Keratinocyte (primary cell): ENCODE measurements at regions not wholly inside any gene's neighbourhood (a gene's known extent, or its start where the extent isn't known, plus 50 kb on each side); places are given as distances from the start of the nearest gene placed in this dataset.
"Not testable (repeated sequence)": the region's sequence is repeated elsewhere in the genome, so short reads cannot be mapped to it uniquely, and the experiment has no call there.

Source experiments
- CTCF ChIP-seq, 3 experiments: IDR thresholded peaks in 1 of 3; conservative IDR thresholded peaks in 1 of 3; optimal IDR thresholded peaks in 1 of 3; 2 replicates in 2 of 3; 3 replicates in 1 of 3; pipeline versions ENCODE3 to v1.5.1; 2011; ENCODE audit warnings: low read length in 3 of 3, mild to moderate bottlenecking in 3 of 3, moderate library complexity in 2 of 3, control low read depth in 1 of 3, inconsistent platforms in 1 of 3; ENCODE audit not compliant: insufficient read depth in 2 of 3; ENCODE audit errors: extremely low read depth in 1 of 3
- EZH2 ChIP-seq: IDR thresholded peaks from one replicate; pipeline ENCODE4 v1.6.1; 2012; ENCODE audit warnings: inconsistent platforms, mild to moderate bottlenecking, low read length, moderate library complexity

GRCh38 chr5:28596707-28597106 lies 1558.3 kb upstream of the CDH9 start:
- TF ChIP-seq CTCF (optimal IDR thresholded peaks at IDR 0.05 in 1 of 3, IDR thresholded peaks at IDR 0.05 in 1 of 3, conservative IDR thresholded peaks at IDR 0.05 in 1 of 3; ENCODE audit: extremely low read depth in 1 of 3, insufficient read depth in 2 of 3, low read length in 3 of 3); EZH2: not testable (repeated sequence)
